ENCODE measurements at regions not wholly inside any gene's neighbourhood (a gene's known extent, or its start where the extent isn't known, plus 50 kb on each side); places are given as distances from the start of the nearest gene placed in this dataset.

DNA sequence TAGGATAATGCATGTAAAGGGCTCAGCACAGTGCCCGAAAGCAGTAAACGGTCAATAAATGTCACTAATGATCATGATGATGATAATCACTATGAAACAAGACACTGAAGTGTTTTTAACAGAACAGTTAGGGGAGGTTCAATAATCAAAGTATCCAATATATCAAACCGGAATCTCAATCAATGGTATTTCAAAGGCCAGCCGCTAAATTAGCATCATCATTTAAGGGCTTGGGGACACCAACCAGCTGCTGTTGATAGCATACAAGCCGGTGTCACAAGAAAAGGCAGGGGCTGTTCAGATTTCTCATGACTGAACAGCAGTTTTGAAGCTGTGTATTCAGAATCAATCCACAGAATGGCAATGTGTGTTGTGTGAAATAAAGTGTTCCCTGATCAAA, 316.0 kb upstream of the NPVF start:
- TF ChIP-seq CTCF (IDR thresholded peaks at IDR 0.05), result no peak
- TF ChIP-seq POLR2A (IDR thresholded peaks at IDR 0.05), result no peak

All from testis (tissue), 2 donors.